NOMO-1 treated with dmso at 0.1 percent for 144 hours (cell line): ENCODE measurements at regions not wholly inside any gene's neighbourhood (a gene's known extent, or its start where the extent isn't known, plus 50 kb on each side); places are given as distances from the start of the nearest gene placed in this dataset.

Experiments
- DNase-seq: peaks from one replicate; lab custom pipeline; 2025; ENCODE audit not compliant: unreplicated experiment; lab: John Stamatoyannopoulos, UW

DNA sequence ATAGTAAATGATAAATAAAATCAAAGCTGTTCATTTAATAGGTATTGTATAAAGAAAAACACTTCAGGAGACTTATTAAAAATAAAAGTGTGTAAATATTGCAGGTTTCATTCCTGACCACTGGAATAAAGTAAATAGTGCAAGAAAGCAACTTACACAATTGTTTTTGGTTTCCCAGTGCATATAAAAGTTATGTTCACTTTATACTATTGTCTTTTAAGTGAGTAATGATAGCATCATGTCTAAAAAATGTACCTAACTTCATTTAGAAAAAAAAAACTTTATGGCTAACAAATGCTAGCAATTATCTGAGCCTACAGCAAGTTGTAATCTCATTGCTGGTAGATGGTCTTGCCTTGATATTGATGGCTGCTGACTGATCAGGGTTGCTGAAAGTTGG lies 726.6 kb upstream of the POU3F2 start:
- no peak for DNase-seq

DNA sequence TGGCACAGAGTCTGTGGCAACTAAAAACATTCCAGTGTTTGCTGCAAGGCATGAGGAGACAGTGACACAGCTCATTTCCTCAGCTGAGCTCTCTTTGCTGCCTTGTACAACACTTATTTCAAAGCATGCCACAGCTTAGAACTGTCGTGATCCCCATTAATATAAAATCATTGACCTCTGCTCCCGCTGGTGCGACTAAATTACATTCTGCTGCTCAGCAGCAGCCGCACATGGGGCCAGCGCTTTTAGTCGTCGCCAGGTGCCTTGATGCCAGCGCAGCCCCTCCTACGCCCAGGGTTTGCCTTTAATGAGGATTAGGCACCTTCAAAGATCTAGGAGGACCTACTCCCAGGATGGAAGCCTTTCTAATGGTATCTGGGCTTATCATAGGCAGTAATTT lies 717.9 kb upstream of the POU3F2 start:
- no peak for DNase-seq

DNA sequence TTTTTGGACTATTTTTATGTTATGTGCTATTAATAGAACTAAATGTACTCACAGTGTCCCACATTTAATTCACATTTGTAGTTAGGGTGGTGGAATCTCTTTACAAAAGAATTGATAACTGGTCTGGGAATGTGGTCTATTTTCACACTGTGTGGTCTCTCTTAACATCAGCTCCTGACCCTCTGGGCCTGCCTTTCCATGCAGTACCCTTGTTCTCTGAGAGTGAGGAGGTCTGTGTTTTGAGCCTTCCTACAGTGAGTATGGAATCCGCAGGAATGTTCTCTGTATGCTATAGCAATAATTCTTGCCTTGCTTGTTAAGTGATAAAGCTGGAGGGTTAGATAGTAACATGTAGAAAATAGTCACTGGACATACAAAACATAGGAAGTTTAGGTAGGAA lies 717.3 kb upstream of the POU3F2 start:
- no peak for DNase-seq

DNA sequence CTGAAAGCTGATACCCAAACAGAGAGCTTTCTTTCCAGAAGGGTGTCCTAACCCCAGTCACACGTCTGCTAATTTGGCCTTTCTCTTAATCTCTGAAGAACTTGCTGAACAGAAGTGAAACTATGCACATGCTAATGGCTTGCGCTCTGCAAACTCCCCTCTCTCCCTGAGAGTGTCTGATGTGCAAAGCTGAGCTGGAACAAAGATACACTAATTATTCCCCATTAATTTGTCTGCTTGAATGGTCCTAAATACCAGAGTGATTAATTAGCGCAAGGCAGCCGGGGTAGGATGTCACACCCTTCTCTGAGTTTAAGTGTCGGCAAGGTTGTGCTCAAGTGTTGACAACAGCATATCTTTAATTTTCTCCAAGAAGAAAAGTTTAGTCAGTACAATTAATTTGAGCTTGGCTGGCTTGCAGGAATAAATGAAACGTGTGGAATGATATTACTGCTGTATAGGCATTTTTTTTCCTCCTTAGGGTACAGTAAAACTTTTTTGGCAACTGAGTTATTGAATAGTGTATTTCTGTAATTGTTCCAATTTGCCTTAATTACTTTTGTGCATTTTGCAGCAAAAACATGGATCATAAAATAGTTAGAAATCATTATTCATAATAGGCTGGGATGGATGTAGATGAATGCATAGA lies 715.9 kb upstream of the POU3F2 start:
- no peak for DNase-seq

DNA sequence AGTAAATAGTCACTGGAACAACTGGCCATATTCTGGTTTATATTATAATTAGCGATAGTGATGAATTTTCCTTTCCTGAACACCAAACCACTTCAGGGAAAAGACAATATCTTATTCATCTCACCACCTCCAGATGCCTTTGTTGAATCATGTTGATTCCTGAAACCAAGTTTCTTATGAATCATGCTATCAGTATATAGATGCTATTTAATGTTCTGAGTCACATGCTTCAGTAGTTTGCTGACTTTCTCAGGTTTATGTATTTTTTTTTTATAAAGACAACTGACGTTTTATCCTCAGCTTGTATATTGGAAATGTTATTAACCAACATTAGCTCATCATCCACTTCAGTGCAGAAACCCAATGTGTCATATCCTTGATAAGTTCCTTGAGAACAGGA lies 710.2 kb upstream of the POU3F2 start:
- DNase-seq: no peak

DNA sequence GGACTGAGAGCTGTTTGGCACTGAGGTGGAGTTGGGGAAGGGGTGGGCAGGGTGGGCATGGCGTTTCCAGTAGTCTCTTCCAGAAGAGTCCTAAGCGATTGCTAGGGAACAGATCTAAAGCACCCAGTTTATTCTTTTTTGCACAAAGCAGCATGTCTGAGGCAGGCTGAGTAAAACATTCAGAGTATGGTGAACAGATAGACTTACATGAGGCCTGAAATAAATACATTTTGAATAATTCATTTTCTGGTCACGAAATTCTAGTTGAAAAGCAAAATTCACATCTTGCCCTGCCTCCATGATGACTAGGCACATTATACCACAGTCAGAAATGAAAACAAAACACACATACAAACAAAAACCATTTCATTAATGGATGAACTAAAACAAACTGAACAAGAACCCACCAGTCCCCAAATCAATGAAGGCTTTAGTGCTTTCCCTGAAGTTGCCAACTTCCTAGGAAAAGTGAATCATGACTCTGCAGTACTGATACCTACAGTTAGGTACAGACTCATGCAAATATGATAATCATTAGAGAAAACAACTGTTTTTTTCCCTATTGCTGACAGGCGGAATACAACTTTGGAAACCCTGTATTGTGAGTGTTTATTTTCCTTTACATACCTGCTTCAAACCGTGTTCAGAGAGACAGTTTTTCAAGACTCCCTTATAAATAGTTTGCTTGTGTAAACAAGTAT lies 702.9 kb upstream of the POU3F2 start:
- DNase-seq: no peak

DNA sequence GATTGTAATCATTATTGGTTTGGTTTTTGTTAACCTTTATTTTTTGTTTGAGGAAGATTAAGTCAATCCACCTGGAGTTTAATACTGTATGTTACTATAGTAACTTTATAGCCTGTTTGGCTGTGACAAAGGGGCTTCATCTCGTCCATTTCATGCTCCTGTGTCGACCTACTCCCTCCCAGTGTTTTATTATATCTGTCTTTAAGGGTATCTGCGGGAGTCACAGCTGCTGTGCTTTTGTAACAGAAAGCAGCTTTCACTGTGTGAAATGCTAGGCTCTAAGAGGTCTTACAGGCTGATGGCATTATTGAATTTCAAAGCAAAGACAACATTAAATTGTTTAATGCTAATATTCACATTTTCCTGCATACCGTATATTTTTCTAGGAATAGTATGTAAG lies 698.0 kb upstream of the POU3F2 start:
- DNase-seq: no peak

DNA sequence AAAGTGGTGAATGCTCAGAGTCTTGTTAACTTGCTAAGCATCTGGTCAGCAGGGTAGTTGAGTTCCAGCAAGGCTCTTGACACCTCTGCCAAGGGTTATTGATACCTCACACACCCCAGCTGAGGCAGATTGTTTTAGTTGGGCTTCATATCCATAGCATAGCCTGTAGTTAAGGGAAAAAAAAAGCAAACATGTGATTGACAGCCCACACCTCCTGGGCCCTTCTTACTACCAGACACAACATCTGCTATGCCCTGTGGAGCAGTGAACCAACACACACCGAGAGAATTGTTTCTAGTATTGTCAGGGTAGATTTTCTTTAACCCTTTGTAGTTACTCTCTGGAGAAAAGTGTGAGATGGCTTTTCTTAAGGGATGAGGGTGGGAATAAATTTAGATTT lies 697.0 kb upstream of the POU3F2 start:
- DNase-seq: no peak

DNA sequence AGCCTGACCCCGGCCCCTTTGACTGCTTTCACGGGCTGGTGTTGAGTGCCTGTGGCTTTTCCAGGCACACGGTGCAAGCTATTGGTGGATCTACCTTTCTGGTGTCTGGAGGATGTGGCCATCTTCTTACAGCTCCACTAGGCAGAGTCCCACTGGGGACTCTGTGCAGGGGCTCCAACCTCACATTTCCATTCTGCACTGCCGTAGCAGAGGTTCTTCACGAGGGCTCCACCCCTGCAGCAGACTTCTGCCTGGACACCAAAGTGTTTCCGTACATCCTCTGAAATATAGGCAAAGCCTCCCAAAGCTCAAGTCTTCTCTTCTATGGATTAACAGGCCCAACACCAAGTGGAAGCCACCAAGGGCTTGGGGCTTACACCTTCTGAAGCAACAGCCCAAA lies 691.5 kb upstream of the POU3F2 start:
- no peak for DNase-seq

DNA sequence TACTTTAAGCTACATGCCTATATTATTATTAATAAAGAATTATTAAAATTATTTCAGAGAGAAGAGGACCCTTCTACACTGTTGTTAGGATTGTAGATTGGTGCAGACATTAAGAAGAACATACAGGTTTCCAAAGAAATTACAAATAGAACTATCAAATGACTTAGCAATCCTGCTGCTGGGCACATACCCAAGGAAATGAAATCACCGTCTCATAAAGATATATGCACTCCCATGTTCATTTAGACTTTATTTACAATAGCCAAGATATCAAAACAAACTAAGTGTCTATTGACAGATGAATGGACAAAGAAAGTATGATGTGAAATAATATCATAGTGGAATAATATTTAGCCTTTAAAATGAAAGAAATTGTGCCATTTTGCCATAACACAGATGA lies 687.7 kb upstream of the POU3F2 start:
- DNase-seq: no peak

DNA sequence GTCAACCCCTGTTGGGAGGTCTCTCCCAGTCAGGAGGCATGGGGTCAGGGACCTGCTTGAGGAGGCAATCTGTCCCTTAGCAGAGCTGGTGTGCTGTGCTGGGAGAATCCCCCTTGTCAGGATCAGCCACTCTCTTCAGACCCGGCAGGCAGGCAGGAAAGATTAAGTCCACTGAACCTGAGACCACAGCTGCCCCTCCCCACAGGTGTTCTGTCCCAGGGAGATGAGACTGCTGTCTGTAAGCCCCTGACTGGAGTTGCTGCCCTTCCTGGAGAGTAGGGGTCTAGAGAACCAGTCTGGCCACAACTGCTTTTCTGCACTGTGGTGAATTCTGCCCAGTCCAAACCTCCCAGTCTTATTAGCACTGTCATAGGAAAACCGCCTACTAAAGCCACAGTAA lies 677.8 kb upstream of the POU3F2 start:
- DNase-seq: no peak

DNA sequence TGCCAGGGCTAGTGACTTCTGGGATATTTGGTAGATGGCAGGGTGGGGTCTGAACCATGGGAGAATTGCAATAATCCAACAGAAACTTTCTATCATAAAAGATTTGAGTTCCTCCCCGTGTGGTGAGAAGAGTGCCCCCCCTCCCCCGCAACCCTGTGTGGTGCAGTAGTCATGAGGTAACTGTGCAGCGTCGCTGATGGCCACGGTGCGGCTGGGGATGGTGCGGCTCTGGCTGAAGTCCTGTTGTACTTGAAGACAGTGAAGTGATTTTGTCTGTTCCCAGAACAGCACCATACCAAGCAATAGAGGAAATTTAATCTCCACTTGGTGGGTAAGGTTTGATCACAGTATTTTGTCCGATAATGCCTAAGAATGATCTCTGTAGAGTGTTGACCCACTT lies 654.8 kb upstream of the POU3F2 start:
- no peak for DNase-seq

DNA sequence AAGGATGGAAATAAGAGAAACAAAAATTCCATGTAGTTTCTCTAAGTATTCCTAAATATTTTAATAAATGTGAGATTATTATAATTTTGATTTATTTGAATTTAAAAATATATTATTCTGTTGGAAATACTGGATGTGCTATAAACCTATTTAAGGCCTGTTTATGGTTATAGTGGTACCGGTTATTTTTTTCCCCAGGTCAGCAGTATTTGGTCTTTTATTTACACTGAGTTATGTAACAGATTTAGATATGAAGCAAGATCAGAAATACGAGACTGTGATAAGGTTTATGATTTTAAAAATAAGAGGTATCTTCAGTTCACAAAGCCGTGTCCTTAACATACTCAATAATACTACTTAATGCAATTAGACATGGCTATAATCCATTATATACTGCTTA lies 634.3 kb upstream of the POU3F2 start:
- no peak for DNase-seq

DNA sequence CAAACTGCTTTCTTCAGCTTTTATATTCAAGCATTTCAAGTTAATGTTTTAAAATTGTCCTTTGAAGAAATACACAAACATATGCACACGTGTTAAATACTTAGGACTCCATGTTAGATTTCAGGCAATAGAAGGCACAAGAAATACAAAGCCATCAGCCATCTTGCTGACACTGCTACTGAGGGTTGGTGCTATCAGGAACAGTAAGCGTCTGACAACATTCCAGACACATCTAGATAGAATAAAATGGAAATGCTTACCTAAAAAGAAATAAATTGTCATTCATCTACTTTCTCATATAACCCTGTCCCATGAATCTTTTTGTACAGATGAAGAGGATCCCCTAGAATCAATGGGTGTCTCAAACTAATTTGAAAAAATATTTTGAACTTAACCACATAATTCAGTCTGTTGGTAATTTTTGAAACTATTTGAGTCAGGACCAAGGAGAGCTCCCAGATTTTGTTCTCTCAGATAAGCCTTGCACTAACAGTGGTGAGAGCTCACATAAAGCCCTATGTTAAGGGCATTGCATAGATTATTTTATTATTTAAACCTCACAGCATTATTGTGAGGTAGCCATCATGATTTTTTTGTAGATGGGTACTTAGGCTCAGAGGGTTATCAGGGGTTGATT lies 631.1 kb upstream of the POU3F2 start:
- no peak for DNase-seq

DNA sequence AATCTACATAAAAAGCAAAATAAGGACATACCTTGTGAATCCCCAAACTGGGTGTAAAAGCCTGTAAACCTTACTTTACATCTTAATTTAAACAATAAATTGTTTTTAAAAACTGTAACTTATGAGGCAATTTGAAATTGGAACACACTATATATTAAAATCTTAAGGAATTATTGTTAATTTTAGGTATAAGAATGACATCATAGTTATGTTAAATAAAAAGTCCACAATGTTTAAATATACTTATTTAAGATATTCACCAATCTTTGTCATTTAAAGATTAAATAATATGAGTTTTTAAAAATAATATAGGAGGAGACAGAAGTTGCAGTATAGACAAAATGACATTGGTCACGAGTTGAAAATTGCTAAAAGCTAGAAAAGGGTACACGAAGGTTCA lies 621.9 kb upstream of the POU3F2 start:
- DNase-seq: no peak

DNA sequence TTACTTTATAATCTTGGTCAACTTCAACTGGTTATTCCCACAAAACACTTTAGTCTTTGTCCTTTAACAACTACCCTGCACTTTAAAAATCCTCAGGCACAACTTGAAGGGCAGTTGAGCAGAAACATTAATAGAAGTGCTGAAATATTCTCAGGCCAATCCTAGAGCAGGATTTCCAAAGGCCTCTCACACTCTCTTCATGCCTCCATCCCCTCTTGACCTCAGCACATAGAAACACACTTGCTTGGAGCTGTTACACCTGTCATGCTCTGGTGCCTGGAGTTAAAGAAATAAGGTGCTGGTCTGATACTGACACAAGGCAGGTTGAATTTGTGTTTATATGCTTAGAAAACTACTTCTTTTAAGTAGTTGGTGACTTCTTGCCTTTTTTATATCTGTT lies 618.8 kb upstream of the POU3F2 start:
- no peak for DNase-seq

DNA sequence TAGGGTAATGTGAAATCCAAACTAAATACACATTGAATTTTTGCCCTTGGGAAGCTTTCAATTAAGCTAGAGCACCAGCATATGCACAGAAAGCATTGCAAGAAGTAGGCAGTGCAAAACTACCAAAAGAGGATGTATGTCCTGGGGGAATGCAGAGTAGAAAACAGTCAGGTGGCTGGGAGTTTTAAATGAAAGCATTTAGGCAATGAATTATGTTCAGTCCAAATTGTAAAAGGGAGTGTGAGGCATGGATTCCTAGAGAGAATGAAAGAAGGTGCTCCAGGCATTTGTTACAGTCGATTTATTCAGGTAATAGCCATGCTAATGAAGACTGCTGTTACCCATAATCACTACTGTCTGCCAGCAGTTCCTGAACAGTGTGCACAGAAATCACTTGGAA lies 604.1 kb upstream of the POU3F2 start:
- DNase-seq: no peak

DNA sequence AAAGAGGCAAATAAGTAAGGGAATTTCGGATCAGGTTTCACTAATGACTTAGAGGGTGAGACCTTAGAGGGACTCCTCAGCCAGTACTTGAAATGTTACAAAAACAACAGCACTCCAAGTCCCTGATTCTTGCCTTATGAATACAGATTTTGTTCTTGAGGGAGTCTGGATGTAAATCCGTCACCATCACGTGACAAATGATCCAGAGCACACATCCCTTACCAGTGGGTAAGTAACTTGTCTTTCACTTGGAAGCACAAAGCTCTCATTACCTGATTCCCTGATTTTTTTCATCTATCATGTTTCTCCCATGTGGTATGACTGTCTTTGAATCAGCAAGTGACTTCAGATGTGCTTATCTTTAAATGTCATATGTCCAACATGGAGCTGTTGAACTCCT lies 595.3 kb upstream of the POU3F2 start:
- DNase-seq: no peak

DNA sequence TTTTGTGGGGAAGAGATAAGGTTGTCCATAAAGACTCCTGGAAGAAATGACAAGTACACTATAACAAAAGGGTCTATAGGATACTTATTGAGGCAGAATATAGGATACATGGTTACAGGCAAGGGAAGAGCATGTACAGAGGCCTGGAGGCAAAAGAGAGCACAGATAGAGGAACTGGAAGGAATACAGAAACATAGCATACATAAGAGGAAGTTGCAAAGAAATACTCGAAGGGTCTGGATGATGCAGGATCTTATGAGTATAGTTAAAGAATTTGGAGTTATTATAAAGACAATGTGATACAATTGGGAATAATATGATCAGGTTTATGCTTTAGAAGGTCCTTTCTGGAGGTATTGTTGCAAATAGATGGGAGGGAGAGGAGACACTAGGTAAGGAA lies 592.7 kb upstream of the POU3F2 start:
- no peak for DNase-seq

DNA sequence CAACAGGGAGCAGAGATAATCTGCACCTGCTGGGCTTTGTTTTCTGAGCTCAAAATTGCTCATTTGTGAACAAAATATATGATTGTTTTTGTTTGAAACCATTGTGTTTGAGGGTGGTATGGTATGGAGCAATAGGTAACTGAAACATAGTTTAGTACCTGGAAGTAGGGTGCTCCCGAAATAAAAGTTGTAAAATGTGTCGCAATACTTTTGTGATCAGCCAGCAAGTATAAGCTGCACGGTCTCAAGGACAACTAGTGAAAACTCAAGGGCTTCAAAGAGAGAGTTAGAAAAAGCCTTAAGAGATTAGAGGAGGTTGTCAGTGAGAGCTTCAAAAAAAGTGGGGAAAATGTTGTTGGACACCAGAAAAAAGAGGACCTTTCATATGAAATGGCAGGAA lies 579.8 kb upstream of the POU3F2 start:
- DNase-seq: no peak

DNA sequence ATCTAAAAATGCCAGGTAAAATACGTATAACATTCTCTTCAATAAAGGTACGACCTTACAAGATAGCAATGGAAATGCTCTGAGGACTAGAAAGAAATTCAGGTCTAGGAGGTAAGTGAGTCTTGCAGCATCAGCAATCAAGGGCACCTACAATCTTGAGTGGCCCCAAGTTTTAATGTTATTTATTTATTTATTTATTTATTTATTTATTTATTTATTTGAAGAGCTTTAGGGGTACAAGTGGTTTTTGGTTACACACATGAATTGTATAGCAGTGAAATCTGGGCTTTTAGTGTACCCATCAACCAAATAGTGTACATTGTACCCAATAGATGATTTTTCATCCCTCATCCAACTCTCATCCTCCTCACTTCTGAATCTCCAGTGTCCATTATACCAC lies 574.0 kb upstream of the POU3F2 start:
- DNase-seq: no peak

DNA sequence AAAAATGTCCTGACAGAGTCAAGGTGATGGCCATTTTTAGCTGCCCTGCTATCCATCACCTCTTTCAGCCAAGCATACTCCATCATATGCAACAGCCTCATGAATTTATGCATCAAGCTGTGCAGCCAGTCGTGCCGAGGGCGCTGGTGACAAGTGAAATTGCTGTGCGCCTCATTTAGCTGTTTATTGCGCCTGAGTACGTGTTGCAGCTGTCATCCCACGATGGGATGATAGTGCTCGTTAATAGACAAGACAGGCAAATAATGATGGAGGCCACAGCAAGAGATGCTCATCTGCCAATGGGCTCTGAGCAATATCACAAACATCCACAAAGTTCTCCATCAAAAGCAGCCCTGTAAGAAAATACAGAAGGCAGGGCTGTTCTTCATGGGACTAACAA lies 562.3 kb upstream of the POU3F2 start:
- no peak for DNase-seq

DNA sequence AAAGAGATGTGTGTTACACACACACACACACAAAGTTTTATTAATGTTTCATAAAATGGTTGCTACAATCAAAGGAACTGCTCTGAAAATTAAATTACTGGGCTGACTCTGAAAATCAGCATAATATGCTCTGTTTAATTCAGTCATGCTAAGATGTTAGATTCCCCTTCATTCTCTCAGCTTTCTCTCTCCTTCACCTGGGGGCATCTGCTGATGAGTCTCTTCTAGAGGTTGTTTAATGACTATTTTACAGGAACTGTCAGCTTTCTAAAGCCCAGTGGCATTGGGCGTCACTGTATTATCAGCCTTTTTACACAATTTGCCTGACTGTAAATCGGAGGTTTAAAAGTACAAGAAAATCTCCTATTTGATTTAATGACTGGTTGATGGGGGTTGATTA lies 559.7 kb upstream of the POU3F2 start:
- DNase-seq: no peak
